ENCODE measurements at regions not wholly inside any gene's neighbourhood (a gene's known extent, or its start where the extent isn't known, plus 50 kb on each side); places are given as distances from the start of the nearest gene placed in this dataset.
"Not testable (repeated sequence)": the region's sequence is repeated elsewhere in the genome, so short reads cannot be mapped to it uniquely, and the experiment has no call there.

- ChIA-PET CTCF (no interaction called here), POLR2A (no interaction called here)
- DNase-seq, result no peak
- Mint-ChIP-seq H3K27me3 (no peaks in the 10 kb centered on the region), H3K36me3 (ENCODE audit: low read depth) (no peaks in the 10 kb centered on the region), H3K27ac (no peak overlapping the region), H3K4me1 (no peaks in the 10 kb centered on the region), H3K4me3 (no peak overlapping the region), H3K9me3 (peaks cover 2% of the 10 kb centered on the region)
Observed at GRCh38 chr10:64636461-64636860, 1115.3 kb downstream of the REEP3 start.

DNA sequence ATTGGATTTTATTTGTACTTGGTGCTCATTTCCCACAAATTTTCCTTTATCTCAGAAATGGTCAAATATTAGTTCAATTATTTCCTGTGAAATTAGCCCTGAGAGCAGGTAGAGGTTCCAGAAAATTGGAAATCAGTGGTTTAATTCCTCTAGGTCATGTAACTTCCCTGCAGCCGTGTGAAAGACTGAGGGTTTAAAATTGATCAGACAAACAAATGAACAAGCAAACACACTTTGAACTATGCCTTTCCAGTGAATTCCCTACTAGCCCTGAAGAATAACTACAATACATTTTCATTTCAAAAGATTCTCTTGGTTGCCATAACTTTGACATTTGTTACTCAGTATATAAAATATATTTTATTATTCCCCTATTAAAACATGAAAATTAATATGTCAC, 1116.7 kb downstream of the REEP3 start:
- Mint-ChIP-seq H3K36me3 (ENCODE audit: low read depth) (no peaks in the 10 kb centered on the region), H3K27ac (no peak overlapping the region), H3K27me3 (no peaks in the 10 kb centered on the region), H3K4me3 (no peak overlapping the region), H3K4me1 (no peaks in the 10 kb centered on the region), H3K9me3 (peaks cover 7% of the 10 kb centered on the region)
- DNase-seq, result no peak
- CTCF ChIA-PET, result no interaction called here
- POLR2A ChIA-PET, result no interaction called here

DNA sequence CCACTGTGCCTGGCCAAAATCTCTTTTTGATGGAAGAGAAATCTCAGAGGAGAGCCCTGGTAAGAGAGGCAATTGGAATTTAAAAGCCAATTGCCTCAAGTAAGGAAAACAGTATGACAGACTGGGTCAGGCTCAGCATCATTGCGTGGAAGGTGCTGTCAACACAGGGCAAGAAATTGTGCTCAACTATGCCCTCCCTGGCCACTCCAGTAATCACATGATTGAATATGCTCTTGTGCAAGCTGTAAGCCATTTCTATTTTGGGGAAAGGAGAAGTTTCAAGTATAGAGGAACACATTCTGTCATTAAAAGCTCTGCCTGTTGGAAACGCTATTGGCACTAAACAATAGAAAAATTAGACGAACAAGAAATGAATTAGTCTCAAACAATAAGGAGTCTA, 1127.7 kb downstream of the REEP3 start:
- Mint-ChIP-seq H3K36me3 (ENCODE audit: low read depth) (no peaks in the 10 kb centered on the region), H3K27ac (no peak overlapping the region), H3K27me3 (no peaks in the 10 kb centered on the region), H3K4me1 (no peaks in the 10 kb centered on the region), H3K4me3 (no peak overlapping the region), H3K9me3 (peaks cover 6% of the 10 kb centered on the region)
- no peak for DNase-seq
- POLR2A ChIA-PET, result no interaction called here
- CTCF ChIA-PET, result no interaction called here

DNA sequence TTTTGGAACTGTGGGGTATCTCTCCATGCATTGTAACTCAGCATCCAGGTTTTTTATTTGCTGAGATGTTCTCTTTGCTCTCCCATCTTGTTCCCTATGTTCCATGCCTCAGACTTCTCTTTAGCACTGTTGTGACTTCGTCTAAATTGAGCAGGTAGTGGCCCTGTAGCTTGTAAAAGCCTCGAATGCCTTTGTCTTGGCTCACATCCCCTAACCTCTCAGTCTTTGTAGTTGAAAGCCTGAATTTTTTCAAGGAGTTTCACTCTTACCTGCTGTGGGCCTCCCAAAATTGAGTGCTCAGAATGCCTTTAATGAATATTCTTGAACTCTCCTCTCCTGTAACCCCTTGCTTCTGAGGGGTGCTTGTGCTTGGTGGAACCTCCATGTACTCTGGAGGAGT, 1137.3 kb downstream of the REEP3 start:
- Mint-ChIP-seq H3K4me3 (no peak overlapping the region), H3K9me3 (peaks cover 3% of the 10 kb centered on the region), H3K36me3 (ENCODE audit: low read depth) (no peaks in the 10 kb centered on the region), H3K27ac (no peak overlapping the region), H3K27me3 (no peaks in the 10 kb centered on the region), H3K4me1 (no peaks in the 10 kb centered on the region)
- DNase-seq, result no peak
- CTCF ChIA-PET, result no interaction called here
- POLR2A ChIA-PET, result no interaction called here

- Mint-ChIP-seq H3K4me3 (no peak overlapping the region), H3K27ac (no peak overlapping the region), H3K9me3 (peaks cover 3% of the 10 kb centered on the region), H3K27me3 (no peaks in the 10 kb centered on the region), H3K36me3 (ENCODE audit: low read depth) (no peaks in the 10 kb centered on the region), H3K4me1 (no peaks in the 10 kb centered on the region)
- CTCF ChIA-PET, result no interaction called here
- DNase-seq, result no peak
- POLR2A ChIA-PET, result no interaction called here
Observed at GRCh38 chr10:64659311-64659710, 1138.1 kb downstream of the REEP3 start.

- ChIA-PET CTCF (no interaction called here), POLR2A (no interaction called here)
- no peak for DNase-seq
- Mint-ChIP-seq H3K4me3 (no peak overlapping the region), H3K27me3 (no peaks in the 10 kb centered on the region), H3K9me3 (peaks cover 6% of the 10 kb centered on the region), H3K27ac (no peak overlapping the region), H3K36me3 (ENCODE audit: low read depth) (no peaks in the 10 kb centered on the region), H3K4me1 (no peaks in the 10 kb centered on the region)
Observed at GRCh38 chr10:64682043-64682442, 1160.8 kb downstream of the REEP3 start.

DNA sequence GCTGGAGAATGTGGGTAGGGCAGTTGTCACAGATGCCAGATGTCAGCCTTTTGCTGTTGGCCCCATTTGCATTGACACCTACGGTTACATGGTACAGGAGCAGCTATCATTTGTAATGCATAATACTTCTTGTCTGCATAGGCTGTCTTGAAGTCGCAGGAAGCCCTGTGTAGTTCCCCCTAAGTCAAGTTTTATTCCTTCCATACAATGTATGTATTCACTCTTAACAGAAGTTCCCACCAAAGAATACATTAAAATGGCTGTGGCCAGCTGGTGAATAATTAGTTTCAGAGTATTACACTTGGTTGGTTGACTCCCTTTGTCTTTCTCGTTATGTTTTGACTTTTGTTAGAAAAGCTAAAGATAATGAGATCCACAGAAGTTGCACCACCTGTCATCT, 1169.0 kb downstream of the REEP3 start:
- H3K4me1 Mint-ChIP-seq, result no peaks in the 10 kb centered on the region
- POLR2A ChIA-PET, result no interaction called here
- H3K27me3 Mint-ChIP-seq, result no peaks in the 10 kb centered on the region

GRCh38 chr10:64699244-64699643, 1178.0 kb downstream of the REEP3 start:
- CTCF ChIA-PET, result no interaction called here
- no peak overlapping the region for H3K27ac Mint-ChIP-seq
- H3K4me1 Mint-ChIP-seq, result no peaks in the 10 kb centered on the region
- POLR2A ChIA-PET, result no interaction called here
- H3K36me3 Mint-ChIP-seq (ENCODE audit: low read depth), result no peaks in the 10 kb centered on the region
- H3K9me3 Mint-ChIP-seq, result peaks cover 7% of the 10 kb centered on the region
- no peak for DNase-seq
- H3K4me3 Mint-ChIP-seq, result no peak overlapping the region
- no peaks in the 10 kb centered on the region for H3K27me3 Mint-ChIP-seq

More for the DNA sequence above, 1169.0 kb downstream of the REEP3 start:
- Mint-ChIP-seq H3K27ac (no peak overlapping the region), H3K36me3 (ENCODE audit: low read depth) (no peaks in the 10 kb centered on the region), H3K9me3 (no peaks in the 10 kb centered on the region), H3K4me3 (no peak overlapping the region)
- CTCF ChIA-PET, result no interaction called here
- DNase-seq, result no peak

GRCh38 chr10:64702086-64702485, 1180.9 kb downstream of the REEP3 start:
- POLR2A ChIA-PET, result not testable (repeated sequence)

DNA sequence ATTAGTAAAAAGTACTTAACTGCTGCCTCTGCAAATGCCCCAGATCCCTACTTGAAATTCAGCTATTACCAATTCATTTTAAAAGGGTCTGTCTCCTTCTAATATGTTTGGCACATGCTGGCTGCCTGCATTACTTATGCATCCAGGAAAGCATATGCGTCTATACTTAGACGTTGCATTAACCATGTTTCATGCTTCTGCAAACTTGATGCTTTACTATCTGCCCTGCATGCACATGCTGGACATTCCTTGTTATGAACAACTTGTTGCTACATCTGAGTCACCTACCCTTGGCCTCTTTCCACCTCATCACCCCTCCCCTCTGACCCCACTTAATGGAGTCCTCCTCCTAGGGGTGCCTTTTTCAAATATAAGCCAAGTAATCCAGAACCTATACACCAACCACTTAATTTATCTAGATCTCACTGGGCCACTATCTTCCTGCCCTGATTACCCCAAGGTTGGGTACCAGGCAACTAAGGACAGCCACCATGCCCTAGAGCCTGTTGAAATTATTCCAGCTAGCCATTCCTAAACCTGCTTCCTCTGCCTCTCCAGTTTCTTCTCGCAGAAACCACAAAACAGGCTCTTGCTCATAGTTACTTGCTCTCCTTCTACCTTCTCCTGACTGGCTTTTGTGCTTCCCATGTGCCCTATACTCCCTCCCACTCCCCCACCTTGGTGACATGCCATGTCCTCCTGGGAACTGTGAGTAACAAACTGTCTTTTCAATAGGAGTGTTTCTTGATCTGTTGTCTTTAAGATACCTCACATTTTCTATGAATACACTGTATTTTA, 1187.9 kb downstream of the REEP3 start:
- CTCF ChIA-PET, result no interaction called here
- no peak overlapping the region for H3K27ac Mint-ChIP-seq
- H3K9me3 Mint-ChIP-seq, result no peaks in the 10 kb centered on the region
- no peak overlapping the region for H3K4me3 Mint-ChIP-seq
- no peaks in the 10 kb centered on the region for H3K27me3 Mint-ChIP-seq
- no peak for DNase-seq
- no peaks in the 10 kb centered on the region for H3K36me3 Mint-ChIP-seq (ENCODE audit: low read depth)
- POLR2A ChIA-PET, result no interaction called here
- no peaks in the 10 kb centered on the region for H3K4me1 Mint-ChIP-seq

More at GRCh38 chr10:64702086-64702485, 1180.9 kb downstream of the REEP3 start:
- DNase-seq; H3K27me3 Mint-ChIP-seq; H3K36me3 Mint-ChIP-seq (ENCODE audit: low read depth); H3K9me3 Mint-ChIP-seq; CTCF ChIA-PET; H3K4me1 Mint-ChIP-seq; H3K4me3 Mint-ChIP-seq; H3K27ac Mint-ChIP-seq: not testable (repeated sequence)

GRCh38 chr10:64726466-64726865, 1205.3 kb downstream of the REEP3 start:
- H3K4me3 Mint-ChIP-seq, result no peak overlapping the region
- peaks cover 9% of the 10 kb centered on the region for H3K9me3 Mint-ChIP-seq
- POLR2A ChIA-PET, result no interaction called here
- CTCF ChIA-PET, result no interaction called here
- H3K4me1 Mint-ChIP-seq, result no peaks in the 10 kb centered on the region
- H3K27me3 Mint-ChIP-seq, result no peaks in the 10 kb centered on the region
- DNase-seq, result no peak
- no peak overlapping the region for H3K27ac Mint-ChIP-seq
- H3K36me3 Mint-ChIP-seq (ENCODE audit: low read depth), result no peaks in the 10 kb centered on the region

GRCh38 chr10:64731016-64731415, 1209.8 kb downstream of the REEP3 start:
- CTCF ChIA-PET, result no interaction called here
- POLR2A ChIA-PET, result no interaction called here
- H3K9me3 Mint-ChIP-seq, result peaks cover 9% of the 10 kb centered on the region
- H3K4me3 Mint-ChIP-seq, result no peak overlapping the region
- DNase-seq, result no peak
- no peaks in the 10 kb centered on the region for H3K27me3 Mint-ChIP-seq
- H3K36me3 Mint-ChIP-seq (ENCODE audit: low read depth), result no peaks in the 10 kb centered on the region
- H3K4me1 Mint-ChIP-seq, result no peaks in the 10 kb centered on the region
- H3K27ac Mint-ChIP-seq, result no peak overlapping the region

DNA sequence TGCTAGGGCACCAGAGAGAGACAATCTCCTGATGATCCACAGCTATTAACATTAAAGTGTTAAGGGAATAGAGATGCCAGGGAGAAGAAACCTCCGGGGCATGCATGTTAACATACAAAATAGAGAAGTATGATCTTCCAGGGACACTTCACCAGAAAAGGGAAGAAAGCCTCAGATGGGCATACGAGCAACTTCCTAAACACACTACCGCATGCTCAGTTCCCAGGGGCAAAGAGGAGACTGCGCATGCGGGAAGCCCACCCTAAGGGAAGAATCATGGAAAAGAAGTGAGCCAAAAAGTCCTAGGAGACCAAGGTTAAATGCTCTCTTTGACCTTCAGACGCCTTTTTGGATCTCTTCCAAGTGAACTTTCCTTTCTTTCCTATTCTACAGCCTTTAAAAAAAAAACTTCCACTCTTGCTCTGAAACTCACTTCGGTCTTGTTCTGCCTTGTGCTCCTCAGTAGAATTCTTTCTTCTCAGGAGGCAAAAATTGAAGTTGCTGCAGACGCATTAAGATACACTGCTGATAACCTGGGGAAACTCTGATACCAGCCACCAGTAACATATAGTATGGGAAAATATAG, 1211.3 kb downstream of the REEP3 start:
- Mint-ChIP-seq H3K27ac (no peak overlapping the region), H3K9me3 (peaks cover 9% of the 10 kb centered on the region), H3K4me3 (no peak overlapping the region), H3K4me1 (no peaks in the 10 kb centered on the region), H3K36me3 (ENCODE audit: low read depth) (no peaks in the 10 kb centered on the region), H3K27me3 (no peaks in the 10 kb centered on the region)
- ChIA-PET POLR2A (no interaction called here), CTCF (no interaction called here)
- DNase-seq, result no peak

GRCh38 chr10:64733980-64734379, 1212.8 kb downstream of the REEP3 start:
- no peak for DNase-seq
- no peaks in the 10 kb centered on the region for H3K4me1 Mint-ChIP-seq
- ChIA-PET POLR2A (no interaction called here), CTCF (no interaction called here)
- H3K27ac Mint-ChIP-seq, result no peak overlapping the region
- H3K9me3 Mint-ChIP-seq, result peaks cover 4% of the 10 kb centered on the region
- no peak overlapping the region for H3K4me3 Mint-ChIP-seq
- H3K36me3 Mint-ChIP-seq (ENCODE audit: low read depth), result no peaks in the 10 kb centered on the region
- H3K27me3 Mint-ChIP-seq, result no peaks in the 10 kb centered on the region

All from activated CD4-positive, alpha-beta memory T cell treated with anti-CD3 and anti-CD28 coated beads, Interleukin-2, amount 10 ng/mL, durations not matched to agents 7 days and 5 days (primary cell).